AG09309 (cell line): ENCODE measurements at regions not wholly inside any gene's neighbourhood (a gene's known extent, or its start where the extent isn't known, plus 50 kb on each side); places are given as distances from the start of the nearest gene placed in this dataset.
"Not testable (repeated sequence)": the region's sequence is repeated elsewhere in the genome, so short reads cannot be mapped to it uniquely, and the experiment has no call there.

Source experiments
- DNase-seq: peaks from one replicate; pipeline ENCODE4 v3.0.0-alpha.2; 2010; ENCODE audit warnings: low read depth
- H3K4me3 ChIP-seq: 2 replicates; pipeline ENCODE4 v1.5.1; 2011; ENCODE audit warnings: mild to moderate bottlenecking, low read depth, low read length, moderate library complexity; ENCODE audit not compliant: control insufficient read depth
- CTCF ChIP-seq: IDR thresholded peaks from 2 replicates; pipeline ENCODE4 v1.5.1; 2011; ENCODE audit warnings: mild to moderate bottlenecking, low read depth, low read length, inconsistent platforms; ENCODE audit not compliant: insufficient read depth, control insufficient read depth; ENCODE audit errors: missing control alignments

DNA sequence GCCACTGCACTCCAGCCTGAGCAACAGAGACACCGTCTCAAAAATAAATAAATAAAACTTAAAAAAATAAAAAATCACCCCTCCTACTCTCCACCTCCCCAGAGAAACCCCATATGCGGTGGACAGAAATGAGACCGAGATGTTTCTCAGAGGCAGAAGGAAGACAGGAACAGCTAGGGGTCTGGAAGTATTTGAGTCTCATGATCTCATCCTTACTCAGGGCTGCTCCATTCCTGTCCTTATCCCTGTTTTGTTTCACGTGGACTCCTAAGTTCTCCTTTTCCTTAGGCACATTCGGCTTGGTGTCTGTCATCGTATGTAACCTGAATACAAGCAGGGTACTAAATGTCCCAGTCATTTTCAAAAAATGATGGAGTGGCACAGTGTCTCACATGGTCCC, 76.1 kb downstream of the C9orf50 start:
- TF ChIP-seq CTCF: no peak
- no peak overlapping the region for H3K4me3 ChIP-seq
- DNase-seq: peak; percentile 7

DNA sequence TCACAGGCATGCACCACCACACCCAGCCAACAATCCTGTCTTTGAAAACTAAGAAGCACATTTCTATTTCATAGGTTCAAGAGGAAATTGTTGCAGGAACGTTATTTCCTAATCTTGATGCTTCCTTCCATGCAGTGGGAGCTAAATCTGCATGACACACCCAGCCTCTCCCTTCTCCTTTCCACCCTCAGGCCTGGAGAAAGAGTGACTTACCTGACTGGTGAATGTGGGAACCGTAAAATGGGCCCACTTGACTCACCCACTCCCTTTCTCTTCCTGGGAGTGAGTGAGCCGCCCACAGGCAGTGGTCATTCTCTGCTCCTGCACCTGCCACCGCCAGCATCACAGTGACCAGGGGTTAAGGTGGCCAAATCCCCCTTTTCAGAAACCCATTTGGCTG, 78.2 kb downstream of the C9orf50 start:
- no peak for TF ChIP-seq CTCF
- no peak overlapping the region for H3K4me3 ChIP-seq
- DNase-seq: no peak

DNA sequence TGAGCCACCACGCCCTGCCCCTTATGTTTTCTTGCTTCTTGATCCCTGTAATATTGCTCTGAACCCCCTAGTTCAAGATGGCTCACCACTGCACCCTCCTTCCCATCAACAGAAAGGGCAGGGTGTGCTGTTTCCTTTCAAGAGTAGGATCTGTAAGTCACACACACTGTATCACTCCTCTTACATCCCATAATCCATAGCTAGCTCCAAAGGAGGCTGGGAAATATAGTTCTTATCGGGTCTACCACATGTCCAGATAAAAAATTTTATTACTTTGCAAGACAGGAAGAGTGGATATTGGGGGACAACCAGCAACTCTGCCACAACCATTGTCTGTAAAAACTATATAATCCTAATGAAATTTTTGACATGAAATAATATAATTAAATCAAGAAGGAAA, 79.6 kb downstream of the C9orf50 start:
- TF ChIP-seq CTCF: no peak
- no peak for DNase-seq

DNA sequence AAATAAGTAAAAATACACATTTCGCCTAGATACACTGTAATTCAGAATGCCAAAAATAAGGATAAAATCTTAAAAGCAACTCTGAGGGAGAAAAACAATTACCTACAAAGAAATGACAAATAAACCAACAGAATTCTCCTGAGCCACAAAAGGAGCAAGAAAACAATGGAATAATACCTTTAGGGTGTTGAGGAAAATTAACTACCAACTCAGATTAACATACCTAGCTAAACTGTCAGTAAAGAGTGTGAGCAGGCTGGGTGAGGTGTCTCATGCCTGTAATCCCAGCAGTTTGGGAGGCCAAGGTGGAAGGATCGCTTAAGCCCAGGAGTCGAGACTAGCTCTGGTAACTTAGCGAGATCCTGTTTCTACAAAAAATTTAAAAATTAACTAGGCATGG, 81.5 kb downstream of the C9orf50 start:
- DNase-seq: no peak
- no peak for TF ChIP-seq CTCF
- H3K4me3 ChIP-seq: no peak overlapping the region

More for the DNA sequence above, 79.6 kb downstream of the C9orf50 start:
- no peak overlapping the region for H3K4me3 ChIP-seq

DNA sequence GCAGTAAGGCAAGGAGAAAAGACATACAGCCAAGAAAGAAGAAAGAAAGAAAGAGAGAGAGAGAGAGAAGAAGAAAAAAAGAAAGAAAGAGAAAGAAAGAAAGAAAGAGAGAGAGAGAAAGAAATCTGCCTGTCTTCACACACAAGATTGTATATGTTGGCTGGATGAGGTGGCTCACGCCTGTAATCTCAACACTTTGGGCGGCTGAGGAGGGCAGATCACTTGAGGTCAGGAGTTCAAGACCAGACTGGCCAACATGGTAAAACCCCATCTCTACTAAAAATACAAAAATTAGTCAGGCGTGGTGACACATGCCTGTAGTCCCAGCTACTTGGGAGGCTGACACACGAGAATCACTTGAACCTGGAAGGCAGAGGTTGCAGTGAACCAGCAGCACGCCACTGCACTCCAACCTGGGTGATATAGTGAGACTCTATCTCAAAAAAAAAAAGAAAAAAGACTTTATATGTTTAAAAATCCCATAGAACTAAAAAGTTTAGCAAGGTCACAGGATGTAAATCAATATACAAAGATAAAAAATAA, 89.0 kb downstream of the C9orf50 start:
- not testable (repeated sequence) for DNase-seq, H3K4me3 ChIP-seq

- DNase-seq, H3K4me3 ChIP-seq: not testable (repeated sequence)
Measured at GRCh38 chr9:129527955-129528354, 92.9 kb downstream of the C9orf50 start.

DNA sequence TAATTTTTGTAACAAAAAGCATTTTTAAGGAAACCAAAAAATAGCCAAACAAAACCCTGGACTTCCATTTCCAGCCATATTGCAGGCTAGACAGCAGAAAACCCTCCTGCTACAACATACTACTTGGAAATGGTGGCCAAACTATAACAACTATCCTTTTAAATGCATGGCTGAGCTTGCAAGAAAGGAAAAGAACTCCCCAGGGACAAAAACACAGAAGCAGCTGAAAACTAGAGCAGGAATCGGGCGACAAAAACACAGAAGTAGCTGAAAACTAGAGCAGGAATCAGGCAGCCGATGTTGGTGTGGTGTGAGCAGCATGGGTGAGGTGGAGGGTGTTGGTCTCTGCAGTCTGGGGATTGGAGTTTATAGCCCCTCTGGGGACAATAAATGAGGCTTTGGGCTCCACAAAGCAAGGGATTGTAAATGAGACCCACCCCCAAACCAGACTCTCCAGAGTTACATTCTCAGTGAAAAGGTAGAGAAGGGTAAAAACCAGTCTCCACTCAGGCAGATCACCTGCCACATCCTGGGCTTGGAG, 95.2 kb downstream of the C9orf50 start:
- no peak overlapping the region for H3K4me3 ChIP-seq
- no peak for DNase-seq
- no peak for TF ChIP-seq CTCF
